HepG2 (cell line): ENCODE measurements at regions not wholly inside any gene's neighbourhood (a gene's known extent, or its start where the extent isn't known, plus 50 kb on each side); places are given as distances from the start of the nearest gene placed in this dataset.

Experiments
- ATAC-seq: fragments of 200-7000 bp; cut with Tn5 transposase; 3 replicates; pipeline ENCODE4 v1.9.1; 2020; ENCODE audit warnings: mild to moderate bottlenecking, moderate library complexity
- BruUV-seq: library from RNA; stranded (reverse); fragments of 400-500 nt; replicated peaks from 2 replicates; lab custom pipeline; 2021; lab: Mats Ljungman, UMichigan
- CTCF ChIA-PET: fragments of 300-600 bp; formaldehyde crosslinking; extraction: SDS; loops from one replicate; lab custom pipeline; 2021; ENCODE audit warnings: low total read pairs, inconsistent platforms, low intra/inter-chr PET ratio; lab: Yijun Ruan, JAX
- POLR2A ChIA-PET: fragments of 350-600 bp; sonication (Branson Sonifier 250); formaldehyde crosslinking; loops from one replicate; lab custom pipeline; 2020; ENCODE audit warnings: antibody characterized with exemption, inconsistent platforms; lab: Yijun Ruan, JAX
- DNase-seq: peaks from one replicate; pipeline ENCODE4 v3.0.0-alpha.2; 2015; ENCODE audit warnings: low spot score
- FAIRE-seq: peaks from 3 replicates; lab custom pipeline; 2011; peaks lifted over from hg19 to GRCh38; lab: Jason Lieb, UNC
- H2AFZ ChIP-seq: one replicate; pipeline ENCODE4 v1.6.1; 2011; ENCODE audit warnings: low read length, inconsistent platforms
- H3K27ac ChIP-seq: fragments of 300-600 bp; 3 replicates; pipeline ENCODE4 v1.8.0; 2011; ENCODE audit warnings: mixed run types, mild to moderate bottlenecking, mixed read lengths, low read length, inconsistent platforms; ENCODE audit not compliant: insufficient read depth; ENCODE audit errors: extremely low read length
- H3K27me3 ChIP-seq, 2 experiments: fragments of 200-600 bp in 1 of 2; 2 replicates in 1 of 2; 3 replicates in 1 of 2; pipeline versions ENCODE4 v1.6.0 to v1.8.0; 2011; ENCODE audit warnings: low read length in 2 of 2, mild to moderate bottlenecking in 2 of 2, moderate library complexity in 2 of 2, inconsistent platforms in 1 of 2; ENCODE audit not compliant: insufficient read depth in 2 of 2, control insufficient read depth in 1 of 2
- H3K36me3 ChIP-seq, 2 experiments: fragments of 200-600 bp in 1 of 2; replicated peaks in 1 of 2; 2 replicates in 1 of 2; 3 replicates in 1 of 2; pipeline versions ENCODE4 v1.5.1 to v1.8.0; 2011; ENCODE audit warnings: low read length in 2 of 2, inconsistent platforms in 1 of 2; ENCODE audit not compliant: insufficient read depth in 2 of 2, control insufficient read depth in 1 of 2
- H3K4me1 ChIP-seq: 2 replicates; pipeline ENCODE4 v1.5.1; 2012; ENCODE audit warnings: low read length, inconsistent platforms; ENCODE audit not compliant: insufficient read depth
- H3K4me2 ChIP-seq: 2 replicates; pipeline ENCODE4 v1.6.0; 2011; ENCODE audit warnings: low read depth, low read length, inconsistent platforms
- H3K4me3 ChIP-seq, 3 experiments: fragments of 200-600 bp in 1 of 3; sonication (generic), shearing (Covaris generic) in 1 of 3; replicated peaks in 1 of 3; 2 replicates each; pipeline ENCODE4 v1.5.1; 2011 to 2016; ENCODE audit warnings: low read length in 3 of 3, inconsistent platforms in 2 of 3, low read depth in 2 of 3, mild to moderate bottlenecking in 2 of 3, control low read depth in 1 of 3, mixed read lengths in 1 of 3; ENCODE audit not compliant: insufficient read depth in 1 of 3
- H3K79me2 ChIP-seq: one replicate; pipeline ENCODE4 v1.6.1; 2011; ENCODE audit warnings: low read length, inconsistent platforms; ENCODE audit not compliant: insufficient read depth
- H3K9ac ChIP-seq: 2 replicates; pipeline ENCODE4 v1.6.0; 2011; ENCODE audit warnings: mild to moderate bottlenecking, low read depth, low read length, inconsistent platforms; ENCODE audit not compliant: insufficient read depth
- H3K9me3 ChIP-seq: 2 replicates; pipeline ENCODE4 v1.5.1; 2012; ENCODE audit warnings: mild to moderate bottlenecking, low read length
- H4K20me1 ChIP-seq: 2 replicates; pipeline ENCODE4 v1.6.0; 2011; ENCODE audit warnings: inconsistent platforms, mild to moderate bottlenecking, low read length, moderate library complexity; ENCODE audit not compliant: insufficient read depth
- FOXJ3 ChIP-seq: sonication (generic); formaldehyde crosslinking; IDR thresholded peaks from 2 replicates; pipeline ENCODE4 v1.4.0; 2020; ENCODE audit warnings: missing genetic modification reagents, mild to moderate bottlenecking, borderline replicate concordance
- NCOR1 ChIP-seq: fragments of 200-600 bp; sonication (generic); IDR thresholded peaks from 2 replicates; pipeline ENCODE4 v1.7.0; 2017; ENCODE audit warnings: antibody characterized with exemption, low read length, borderline replicate concordance
- NFE2L2 ChIP-seq: fragments of 150-350 bp; IDR thresholded peaks from 2 replicates; pipeline ENCODE4 v1.6.1; 2014; ENCODE audit warnings: low read length
- PPARG ChIP-seq: conservative IDR thresholded peaks from 2 replicates; pipeline ENCODE4 v1.6.1; 2016; ENCODE audit warnings: missing biosample characterization, missing genetic modification reagents
- RAD21 ChIP-seq: fragments of 450-650 bp; formaldehyde crosslinking; IDR thresholded peaks from 2 replicates; pipeline ENCODE4 v1.5.0; 2020; ENCODE audit warnings: mild to moderate bottlenecking
- RBM22 ChIP-seq: fragments of 200-400 bp; formaldehyde crosslinking; optimal IDR thresholded peaks from 2 replicates; pipeline ENCODE3; 2017; ENCODE audit warnings: mild to moderate bottlenecking, low read length, moderate library complexity
- SRY ChIP-seq: sonication (generic); formaldehyde crosslinking; IDR thresholded peaks from 2 replicates; pipeline ENCODE4 v1.8.0; 2022; ENCODE audit warnings: mild to moderate bottlenecking, missing genetic modification reagents
- ZNF138 ChIP-seq: sonication (generic); formaldehyde crosslinking; IDR thresholded peaks from 2 replicates; pipeline ENCODE4 v1.5.0; 2020; ENCODE audit warnings: mild to moderate bottlenecking, low read depth, missing genetic modification reagents
- ZNF264 ChIP-seq: sonication (generic); formaldehyde crosslinking; IDR thresholded peaks from 2 replicates; pipeline ENCODE4 v1.4.0; 2020; ENCODE audit warnings: missing genetic modification reagents
- ZNF562 ChIP-seq: sonication (generic); formaldehyde crosslinking; IDR thresholded peaks from 2 replicates; pipeline ENCODE4 v1.8.0; 2022; ENCODE audit warnings: missing genetic modification reagents, borderline replicate concordance
- ZNF644 ChIP-seq: IDR thresholded peaks from 2 replicates; pipeline ENCODE4 v1.6.1; 2016; ENCODE audit warnings: low read depth
- ZSCAN30 ChIP-seq: sonication (generic); formaldehyde crosslinking; IDR thresholded peaks from 2 replicates; pipeline ENCODE4 v1.5.0; 2020; ENCODE audit warnings: mild to moderate bottlenecking, missing genetic modification reagents
- whole genome bisulfite sequencing: methylation state at CpG from one replicate; pipeline ENCODE4 v1.1.6; 2017; ENCODE audit warnings: low lambda C conversion rate; 5-methylcytosine and 5-hydroxymethylcytosine counted together
- in situ Hi-C: cut with HindIII; loops from 2 replicates; pipeline ENCODE4 v1.10.0; 2017; ENCODE audit warnings: low pct_unique_long_range_greater_than_20kb; ENCODE audit not compliant: extremely low pct_ligation_motif_present
- intact Hi-C: fragments of 100-400 bp; cut with micrococcal nuclease; formaldehyde crosslinking; loops from one replicate; pipeline ENCODE4 v1.10.0; 2022; ENCODE audit not compliant: unreplicated experiment
- TF ChIP-seq, protein P1 (sequence below): sonication (generic); formaldehyde crosslinking; IDR thresholded peaks from 2 replicates; pipeline ENCODE4 v1.8.1; 2023; ENCODE audit warnings: mild to moderate bottlenecking, missing genetic modification reagents

DNA sequence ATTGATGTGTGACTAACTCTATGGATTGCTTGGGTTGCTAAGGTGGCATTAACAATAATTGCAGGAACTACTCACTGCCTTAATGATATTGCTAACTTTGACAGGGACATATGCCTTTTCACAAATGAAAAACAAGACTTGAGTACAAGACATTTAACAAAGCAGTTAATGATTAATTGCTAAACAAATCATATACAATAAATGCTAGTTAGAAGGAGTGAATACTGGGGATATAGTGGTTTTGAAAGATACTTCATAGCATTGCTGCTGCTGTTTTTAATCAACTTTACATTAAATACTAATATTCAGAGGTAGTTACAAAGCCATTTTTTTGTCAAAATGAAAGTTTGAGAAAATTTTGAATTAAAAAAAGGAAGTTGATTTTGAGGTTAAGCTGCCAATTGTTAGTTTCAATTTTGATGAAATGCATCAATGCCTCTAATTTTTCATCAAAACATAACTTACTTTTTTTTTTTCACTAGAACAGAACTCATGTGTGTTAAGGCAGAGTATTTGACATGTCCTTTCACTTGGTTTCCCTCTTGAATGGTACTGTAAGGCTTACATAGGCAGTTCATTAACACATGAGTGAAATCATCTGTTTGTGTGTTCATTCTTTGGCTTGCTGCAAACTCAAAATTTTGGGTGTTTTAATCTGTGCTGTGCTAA, 106.2 kb upstream of the SEMA3D start (continued):
- TF ChIP-seq ZNF562: no peak
- no peak for TF ChIP-seq ZNF264 (CRISPR knock-in tag)
- no peak for TF ChIP-seq ZNF644

- ChIA-PET POLR2A (no interaction called here), CTCF (no interaction called here)
- TF ChIP-seq NFE2L2: no peak
- no peak for TF ChIP-seq RBM22
- TF ChIP-seq FOXJ3 (CRISPR knock-in tag): no peak
- TF ChIP-seq ZSCAN30 (CRISPR knock-in tag): no peak
- TF ChIP-seq RAD21 (CRISPR knock-in tag): no peak
- TF ChIP-seq ZNF138 (CRISPR knock-in tag): no peak
- TF ChIP-seq PPARG (CRISPR knock-in tag): no peak
- no peak for TF ChIP-seq NCOR1
- no peak for TF ChIP-seq SRY (CRISPR knock-in tag)
- TF ChIP-seq, protein P1, sequence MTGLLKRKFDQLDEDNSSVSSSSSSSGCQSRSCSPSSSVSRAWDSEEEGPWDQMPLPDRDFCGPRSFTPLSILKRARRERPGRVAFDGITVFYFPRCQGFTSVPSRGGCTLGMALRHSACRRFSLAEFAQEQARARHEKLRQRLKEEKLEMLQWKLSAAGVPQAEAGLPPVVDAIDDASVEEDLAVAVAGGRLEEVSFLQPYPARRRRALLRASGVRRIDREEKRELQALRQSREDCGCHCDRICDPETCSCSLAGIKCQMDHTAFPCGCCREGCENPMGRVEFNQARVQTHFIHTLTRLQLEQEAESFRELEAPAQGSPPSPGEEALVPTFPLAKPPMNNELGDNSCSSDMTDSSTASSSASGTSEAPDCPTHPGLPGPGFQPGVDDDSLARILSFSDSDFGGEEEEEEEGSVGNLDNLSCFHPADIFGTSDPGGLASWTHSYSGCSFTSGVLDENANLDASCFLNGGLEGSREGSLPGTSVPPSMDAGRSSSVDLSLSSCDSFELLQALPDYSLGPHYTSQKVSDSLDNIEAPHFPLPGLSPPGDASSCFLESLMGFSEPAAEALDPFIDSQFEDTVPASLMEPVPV: no peak
- BruUV-seq: no TSS peak
- no peak overlapping the region for H2AFZ ChIP-seq
- WGBS: 45% methylated on average over 2 of the region's 2 CpGs
- in situ Hi-C loops (no loop called here), intact Hi-C loops (no loop called here)
- DNase-seq: no peak
- H3K9me3 ChIP-seq: no peaks in the 10 kb centered on the region
- no peak overlapping the region for H3K27ac ChIP-seq
- FAIRE-seq: no peak
- H3K4me2 ChIP-seq: no peak overlapping the region
- peaks cover 14% of the 10 kb centered on the region for H3K4me1 ChIP-seq
- H3K79me2 ChIP-seq: no peaks in the 10 kb centered on the region
- no peak overlapping the region for H3K9ac ChIP-seq
- no peaks in the 10 kb centered on the region for H3K27me3 ChIP-seq
- H3K36me3 ChIP-seq: no peaks in the 10 kb centered on the region
- no peak for ATAC-seq
- no peak overlapping the region for H3K4me3 ChIP-seq
- H4K20me1 ChIP-seq: no peaks in the 10 kb centered on the region
Observed at GRCh38 chr7:85290269-85290668, 103.4 kb upstream of the SEMA3D start.
